ENCODE measurements at regions not wholly inside any gene's neighbourhood (a gene's known extent, or its start where the extent isn't known, plus 50 kb on each side); places are given as distances from the start of the nearest gene placed in this dataset.

GRCh38 chr22:34784056-34784455 lies 281.9 kb upstream of the ISX start:
- no peak for TF ChIP-seq CTCF (IDR thresholded peaks at IDR 0.05; ENCODE audit: unreplicated experiment in 3 of 3)
- Mint-ChIP-seq H3K27ac (peak overlapping the region in 2 of 3 experiments; percentile 13 to 87), H3K9me3 (peaks cover 21% of the 10 kb centered on the region), H3K36me3 (ENCODE audit: low read depth) (peaks cover 4% of the 10 kb centered on the region), H3K4me3 (no peak overlapping the region), H3K4me1 (peaks cover 15% of the 10 kb centered on the region), H3K27me3 (ENCODE audit: low read depth) (peaks cover 8% of the 10 kb centered on the region)

GRCh38 chr22:34797826-34798225 lies 268.1 kb upstream of the ISX start:
- Mint-ChIP-seq H3K36me3 (ENCODE audit: low read depth) (no peaks in the 10 kb centered on the region), H3K27me3 (ENCODE audit: low read depth) (peaks cover 10% of the 10 kb centered on the region), H3K9me3 (peaks cover 3% of the 10 kb centered on the region), H3K4me3 (no peak overlapping the region), H3K4me1 (peaks cover 62% of the 10 kb centered on the region), H3K27ac (peak overlapping the region; percentile 97 to 98 (median 98))
- no peak for TF ChIP-seq CTCF (IDR thresholded peaks at IDR 0.05; ENCODE audit: unreplicated experiment in 3 of 3)

- no peak for TF ChIP-seq CTCF (IDR thresholded peaks at IDR 0.05; ENCODE audit: unreplicated experiment in 3 of 3)
- peaks cover 12% of the 10 kb centered on the region for H3K27me3 Mint-ChIP-seq (ENCODE audit: low read depth)
- peaks cover 66% of the 10 kb centered on the region for H3K4me1 Mint-ChIP-seq
- H3K9me3 Mint-ChIP-seq, result no peaks in the 10 kb centered on the region
- peak overlapping the region; percentile 97 to 98 (median 98) for H3K27ac Mint-ChIP-seq
- peak overlapping the region in 1 of 3 experiments; percentile 26 for H3K4me3 Mint-ChIP-seq
- H3K36me3 Mint-ChIP-seq (ENCODE audit: low read depth), result no peaks in the 10 kb centered on the region
Measured at GRCh38 chr22:34798605-34799004, 267.4 kb upstream of the ISX start.

GRCh38 chr22:34800260-34800980 lies 265.5 kb upstream of the ISX start:
- Mint-ChIP-seq H3K9me3 (no peaks in the 10 kb centered on the region), H3K27ac (peak overlapping the region; percentile 97 to 98 (median 98)), H3K4me1 (peaks cover 70% of the 10 kb centered on the region), H3K4me3 (peak overlapping the region; percentile 36 to 48 (median 41)), H3K36me3 (ENCODE audit: low read depth) (no peaks in the 10 kb centered on the region), H3K27me3 (ENCODE audit: low read depth) (peaks cover 22% of the 10 kb centered on the region)
- TF ChIP-seq CTCF (IDR thresholded peaks at IDR 0.05; ENCODE audit: unreplicated experiment in 3 of 3), result no peak

- Mint-ChIP-seq H3K9me3 (no peaks in the 10 kb centered on the region), H3K27me3 (ENCODE audit: low read depth) (peaks cover 26% of the 10 kb centered on the region), H3K4me1 (peaks cover 73% of the 10 kb centered on the region), H3K36me3 (ENCODE audit: low read depth) (no peaks in the 10 kb centered on the region), H3K4me3 (no peak overlapping the region), H3K27ac (peak overlapping the region; percentile 97 to 98 (median 98))
- no peak for TF ChIP-seq CTCF (IDR thresholded peaks at IDR 0.05; ENCODE audit: unreplicated experiment in 3 of 3)
Measured at GRCh38 chr22:34801221-34801620, 264.7 kb upstream of the ISX start.

- no peak overlapping the region for H3K4me3 Mint-ChIP-seq
- H3K27me3 Mint-ChIP-seq (ENCODE audit: low read depth), result peaks cover 38% of the 10 kb centered on the region
- H3K36me3 Mint-ChIP-seq (ENCODE audit: low read depth), result no peaks in the 10 kb centered on the region
- H3K27ac Mint-ChIP-seq, result peak overlapping the region in 2 of 3 experiments; percentile 36 to 80
- H3K9me3 Mint-ChIP-seq, result no peaks in the 10 kb centered on the region
- no peak for TF ChIP-seq CTCF (IDR thresholded peaks at IDR 0.05; ENCODE audit: unreplicated experiment in 3 of 3)
- peaks cover 62% of the 10 kb centered on the region for H3K4me1 Mint-ChIP-seq
Measured at GRCh38 chr22:34804091-34804490, 261.9 kb upstream of the ISX start.
